NCI-H146 (cell line): ENCODE measurements at regions not wholly inside any gene's neighbourhood (a gene's known extent, or its start where the extent isn't known, plus 50 kb on each side); places are given as distances from the start of the nearest gene placed in this dataset.
"Not testable (repeated sequence)": the region's sequence is repeated elsewhere in the genome, so short reads cannot be mapped to it uniquely, and the experiment has no call there.

Experiments
- DNase-seq: peaks from one replicate; lab custom pipeline; 2025; lab: John Stamatoyannopoulos, UW

GRCh38 chr1:29626066-29626465, 389.7 kb downstream of the PTPRU start:
- DNase-seq = no peak

DNA sequence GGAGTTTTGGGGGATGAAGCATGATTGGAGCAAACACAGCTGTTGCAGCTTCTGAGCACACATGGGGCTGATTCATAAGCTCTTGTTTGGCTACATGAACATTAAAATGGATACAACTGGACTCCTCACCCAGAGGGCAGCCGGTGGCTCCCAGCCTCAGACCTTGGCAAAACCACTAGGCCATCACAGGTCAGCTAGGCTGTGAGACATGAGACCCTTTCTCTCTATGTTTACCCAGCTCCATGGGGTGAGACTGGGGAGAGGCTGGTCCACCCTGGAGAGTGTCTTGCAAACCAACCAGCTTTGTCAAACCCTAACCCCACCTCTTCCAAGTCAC, 388.7 kb downstream of the PTPRU start:
- no peak for DNase-seq

- no peak for DNase-seq
Observed at GRCh38 chr1:29624320-29625083, 388.2 kb downstream of the PTPRU start.

DNA sequence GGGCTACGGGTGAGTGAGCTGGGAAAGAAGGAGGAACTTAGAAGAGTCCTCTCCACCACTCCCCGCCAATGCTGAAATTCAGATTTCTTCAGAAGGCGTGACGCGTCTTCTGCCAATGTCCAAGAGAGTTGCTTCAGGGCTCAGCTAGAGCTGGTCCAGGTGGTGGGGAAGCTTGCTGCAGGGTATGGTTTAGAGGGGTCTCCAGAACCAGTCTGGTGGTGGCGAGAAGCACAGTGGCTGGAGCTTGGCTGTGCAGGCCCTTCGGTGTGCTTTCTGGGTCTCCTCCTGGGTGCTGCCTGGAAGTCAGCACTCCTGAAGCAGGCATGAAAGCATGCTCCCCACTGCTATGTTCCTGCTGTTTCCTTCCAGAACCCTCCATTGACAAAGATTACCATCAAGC, 387.2 kb downstream of the PTPRU start:
- DNase-seq = no peak

GRCh38 chr1:29621826-29622435, 385.6 kb downstream of the PTPRU start:
- no peak for DNase-seq

- no peak for DNase-seq
Observed at GRCh38 chr1:29620631-29621030, 384.3 kb downstream of the PTPRU start.

- DNase-seq = no peak
Observed at GRCh38 chr1:29607236-29607635, 370.9 kb downstream of the PTPRU start.

DNA sequence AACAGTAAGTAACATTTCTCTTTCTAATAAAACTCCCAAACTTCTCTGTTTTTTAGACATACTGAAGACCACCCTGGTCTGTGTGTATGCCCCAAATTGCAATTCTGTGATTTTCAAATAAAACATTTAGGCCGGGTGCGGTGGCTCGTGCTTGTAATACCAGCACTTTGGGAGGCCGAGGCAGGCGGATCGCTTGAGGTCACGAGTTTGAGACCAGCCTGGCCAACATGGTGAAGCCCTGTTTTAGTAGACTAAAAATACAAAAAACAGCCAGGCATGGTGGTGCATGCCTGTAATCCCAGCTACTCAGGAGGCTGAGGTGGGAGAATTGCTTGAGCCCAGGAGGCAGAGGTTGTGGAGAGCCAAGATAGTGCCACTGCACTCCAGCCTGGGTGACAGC, 368.5 kb downstream of the PTPRU start:
- not testable (repeated sequence) for DNase-seq

DNA sequence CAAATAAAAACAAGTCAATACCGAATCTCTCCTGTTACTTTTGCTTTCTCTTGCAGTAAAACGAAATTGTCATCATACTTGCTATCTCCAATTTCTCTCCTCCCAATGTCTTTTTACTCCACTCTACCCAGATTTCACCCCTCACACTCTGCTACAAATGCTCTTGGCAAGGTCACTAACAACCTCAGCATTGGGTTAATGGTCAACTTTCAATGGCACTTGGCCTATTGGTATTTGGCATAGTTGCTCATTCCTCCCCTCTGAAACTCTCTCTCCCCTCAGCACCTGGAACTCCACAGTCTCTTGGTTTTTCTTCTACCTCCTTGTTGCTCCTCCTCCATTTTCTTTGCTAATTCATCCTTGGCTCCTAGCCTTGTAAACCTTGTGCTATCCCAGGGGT, 367.3 kb downstream of the PTPRU start:
- DNase-seq = no peak

- no peak for DNase-seq
Observed at GRCh38 chr1:29602203-29602602, 365.9 kb downstream of the PTPRU start.

DNA sequence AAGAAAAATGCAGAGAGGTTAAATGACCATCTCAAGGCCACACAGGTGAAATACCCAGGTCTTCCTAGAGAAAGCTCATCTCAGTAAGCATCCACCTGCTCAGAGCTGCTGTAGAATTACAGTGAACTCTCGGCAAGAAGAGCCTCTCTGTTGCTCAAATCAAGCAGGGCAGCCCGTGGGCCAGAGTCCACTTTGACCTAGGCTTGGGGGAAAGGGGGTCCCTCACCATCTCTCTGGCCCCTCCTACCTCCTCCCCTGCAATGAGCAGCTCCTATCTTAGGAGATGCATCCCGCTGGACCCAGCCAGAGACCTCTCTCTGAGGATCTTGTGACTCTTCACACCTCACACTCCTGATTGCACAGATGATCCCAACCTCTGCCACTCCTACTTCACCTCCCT, 364.7 kb downstream of the PTPRU start:
- DNase-seq = no peak

DNA sequence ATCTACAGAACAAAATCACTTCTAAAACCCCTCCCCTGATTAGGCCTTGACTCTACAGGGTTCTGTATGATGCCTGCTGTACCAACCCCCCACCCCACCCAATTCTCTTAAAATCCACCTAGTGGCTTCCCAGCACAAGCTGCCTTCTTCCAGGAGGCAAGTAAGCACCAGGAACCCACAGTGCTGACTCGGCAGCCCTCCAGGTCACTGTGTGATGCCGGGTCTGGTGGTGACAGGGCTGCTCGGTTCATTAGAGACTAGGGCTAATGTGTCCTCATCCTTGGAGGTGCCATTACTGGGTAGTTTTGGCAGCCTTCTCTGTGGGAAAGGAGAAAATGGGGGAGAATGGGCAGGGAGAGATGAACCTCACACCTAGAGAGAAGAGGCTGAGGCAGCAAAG, 363.5 kb downstream of the PTPRU start:
- DNase-seq = no peak

- no peak for DNase-seq
Observed at GRCh38 chr1:29599071-29599470, 362.7 kb downstream of the PTPRU start.

DNA sequence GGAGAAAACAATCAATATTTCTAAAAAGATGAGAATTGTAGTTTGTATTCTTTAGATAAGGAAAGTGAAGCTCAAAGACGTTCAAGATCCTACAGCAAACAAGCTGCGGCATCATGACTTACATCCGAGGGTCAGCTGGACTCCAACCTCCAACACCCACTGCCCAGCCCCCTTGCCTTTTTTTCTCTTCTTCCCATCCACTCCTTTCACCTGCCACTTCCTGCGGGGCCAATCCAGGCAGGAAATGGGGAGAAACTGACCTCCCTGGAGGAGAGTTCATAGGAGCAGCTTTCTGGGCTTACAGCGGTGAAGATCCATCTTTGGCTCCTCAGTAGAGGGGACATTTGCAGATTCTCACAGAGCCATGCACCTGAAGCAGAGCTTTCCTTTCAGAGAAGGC, 361.5 kb downstream of the PTPRU start:
- DNase-seq = no peak

GRCh38 chr1:29593601-29594382, 357.5 kb downstream of the PTPRU start:
- no peak for DNase-seq

- DNase-seq = no peak
Observed at GRCh38 chr1:29592731-29593130, 356.4 kb downstream of the PTPRU start.

DNA sequence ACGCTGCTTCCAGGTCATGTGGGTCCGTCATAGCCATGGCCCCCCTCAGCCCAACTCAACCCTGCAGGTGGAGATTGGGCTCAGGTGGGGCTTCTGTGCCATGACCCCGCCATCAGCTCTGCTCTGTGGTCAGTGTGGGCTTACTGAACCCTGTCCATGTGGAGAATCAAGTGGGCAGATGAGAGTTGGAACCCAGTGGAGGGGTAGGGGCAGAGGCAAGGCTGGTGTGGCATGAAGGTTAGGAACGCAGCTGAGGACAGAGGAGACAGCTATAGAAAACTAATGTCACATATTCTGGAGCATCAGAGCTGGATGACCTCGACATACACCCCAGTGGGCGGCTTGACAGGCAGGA, 355.9 kb downstream of the PTPRU start:
- no peak for DNase-seq

- no peak for DNase-seq
Observed at GRCh38 chr1:29591601-29592260, 355.4 kb downstream of the PTPRU start.

- DNase-seq = no peak
Observed at GRCh38 chr1:29590583-29591565, 354.6 kb downstream of the PTPRU start.

DNA sequence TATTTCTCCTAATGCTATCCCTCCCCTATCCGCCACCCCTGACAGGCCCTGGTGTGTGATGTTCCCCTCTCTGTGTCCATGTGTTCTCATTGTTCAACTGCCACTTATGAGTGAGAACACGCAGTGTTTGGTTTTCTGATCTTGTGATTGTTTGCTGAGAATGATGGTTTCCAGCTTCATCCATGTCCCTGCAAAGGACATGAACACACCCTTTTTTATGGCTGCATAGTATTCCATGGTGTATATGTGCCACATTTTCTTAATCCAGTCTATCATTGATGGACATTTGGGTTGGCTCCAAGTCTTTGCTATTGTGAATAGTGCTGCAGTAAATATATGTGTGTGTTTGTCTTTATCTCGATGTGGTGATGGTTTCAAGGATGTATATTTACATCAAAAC, 353.4 kb downstream of the PTPRU start:
- DNase-seq = not testable (repeated sequence)

GRCh38 chr1:29586991-29587745, 350.8 kb downstream of the PTPRU start:
- DNase-seq = no peak
